T-helper 2 cell treated with Interferon-gamma antibody and Interleukin-4, amounts not matched to agents 5 μg/mL and 100 μg/mL, for 36 hours (primary cell): ENCODE measurements at regions not wholly inside any gene's neighbourhood (a gene's known extent, or its start where the extent isn't known, plus 50 kb on each side); places are given as distances from the start of the nearest gene placed in this dataset.

Experiments
- DNase-seq: peaks from one replicate; pipeline ENCODE4 v3.0.0; 2021; ENCODE audit warnings: low spot score
- H3K27ac Mint-ChIP-seq: one replicate; pipeline ENCODE4 v1.8.0; 2021; ENCODE audit warnings: mild to moderate bottlenecking, mixed read lengths
- H3K27me3 Mint-ChIP-seq: one replicate; pipeline ENCODE4 v1.8.0; 2021; ENCODE audit warnings: low read depth, mixed read lengths
- H3K36me3 Mint-ChIP-seq: one replicate; pipeline ENCODE4 v1.8.0; 2021; ENCODE audit warnings: low read depth, mixed read lengths
- H3K4me1 Mint-ChIP-seq: one replicate; pipeline ENCODE4 v1.8.0; 2021; ENCODE audit warnings: low read depth, mixed read lengths
- H3K4me3 Mint-ChIP-seq: one replicate; pipeline ENCODE4 v1.8.0; 2022; ENCODE audit warnings: mild to moderate bottlenecking, moderate library complexity, mixed read lengths
- H3K9me3 Mint-ChIP-seq: one replicate; pipeline ENCODE4 v1.8.0; 2021; ENCODE audit warnings: mixed read lengths

GRCh38 chr5:124355928-124356327 lies 390.5 kb downstream of the ZNF608 start:
- no peak overlapping the region for H3K27ac Mint-ChIP-seq
- DNase-seq, result no peak
- H3K9me3 Mint-ChIP-seq, result peaks cover 12% of the 10 kb centered on the region
- H3K36me3 Mint-ChIP-seq, result no peaks in the 10 kb centered on the region
- H3K4me1 Mint-ChIP-seq, result no peaks in the 10 kb centered on the region
- H3K27me3 Mint-ChIP-seq, result no peaks in the 10 kb centered on the region
- H3K4me3 Mint-ChIP-seq, result no peak overlapping the region

- H3K4me3 Mint-ChIP-seq, result no peak overlapping the region
- H3K27ac Mint-ChIP-seq, result no peak overlapping the region
- no peaks in the 10 kb centered on the region for H3K4me1 Mint-ChIP-seq
- H3K9me3 Mint-ChIP-seq, result peaks cover 8% of the 10 kb centered on the region
- no peak for DNase-seq
- H3K27me3 Mint-ChIP-seq, result no peaks in the 10 kb centered on the region
- no peaks in the 10 kb centered on the region for H3K36me3 Mint-ChIP-seq
Observed at GRCh38 chr5:124353016-124353415, 393.4 kb downstream of the ZNF608 start.

- Mint-ChIP-seq H3K4me1 (no peaks in the 10 kb centered on the region), H3K27me3 (no peaks in the 10 kb centered on the region), H3K27ac (no peak overlapping the region), H3K4me3 (no peak overlapping the region), H3K9me3 (peaks cover 8% of the 10 kb centered on the region), H3K36me3 (no peaks in the 10 kb centered on the region)
- no peak for DNase-seq
Observed at GRCh38 chr5:124352312-124352711, 394.1 kb downstream of the ZNF608 start.

- Mint-ChIP-seq H3K27me3 (no peaks in the 10 kb centered on the region), H3K9me3 (peaks cover 3% of the 10 kb centered on the region), H3K27ac (no peak overlapping the region)
Observed at GRCh38 chr5:124349931-124350330, 396.5 kb downstream of the ZNF608 start.

GRCh38 chr5:124343451-124343867 lies 403.0 kb downstream of the ZNF608 start:
- H3K27ac Mint-ChIP-seq, result no peak overlapping the region
- H3K4me3 Mint-ChIP-seq, result no peak overlapping the region
- H3K36me3 Mint-ChIP-seq, result no peaks in the 10 kb centered on the region
- DNase-seq, result peak; percentile 5
- no peaks in the 10 kb centered on the region for H3K9me3 Mint-ChIP-seq
- peaks cover 2% of the 10 kb centered on the region for H3K4me1 Mint-ChIP-seq
- no peaks in the 10 kb centered on the region for H3K27me3 Mint-ChIP-seq

More at GRCh38 chr5:124349931-124350330, 396.5 kb downstream of the ZNF608 start:
- H3K4me1 Mint-ChIP-seq, result no peaks in the 10 kb centered on the region
- H3K36me3 Mint-ChIP-seq, result no peaks in the 10 kb centered on the region
- no peak overlapping the region for H3K4me3 Mint-ChIP-seq
- DNase-seq, result no peak

GRCh38 chr5:124342986-124343385 lies 403.5 kb downstream of the ZNF608 start:
- DNase-seq, result no peak
- H3K4me3 Mint-ChIP-seq, result no peak overlapping the region
- H3K9me3 Mint-ChIP-seq, result no peaks in the 10 kb centered on the region
- no peaks in the 10 kb centered on the region for H3K27me3 Mint-ChIP-seq
- H3K4me1 Mint-ChIP-seq, result peaks cover 2% of the 10 kb centered on the region
- H3K27ac Mint-ChIP-seq, result no peak overlapping the region
- no peaks in the 10 kb centered on the region for H3K36me3 Mint-ChIP-seq

- Mint-ChIP-seq H3K27ac (no peak overlapping the region), H3K4me1 (peaks cover 2% of the 10 kb centered on the region), H3K4me3 (no peak overlapping the region), H3K27me3 (no peaks in the 10 kb centered on the region), H3K9me3 (no peaks in the 10 kb centered on the region), H3K36me3 (no peaks in the 10 kb centered on the region)
- DNase-seq, result no peak
Observed at GRCh38 chr5:124342584-124342983, 403.9 kb downstream of the ZNF608 start.

- Mint-ChIP-seq H3K27ac (no peak overlapping the region), H3K9me3 (no peaks in the 10 kb centered on the region), H3K4me3 (no peak overlapping the region), H3K27me3 (no peaks in the 10 kb centered on the region), H3K36me3 (no peaks in the 10 kb centered on the region), H3K4me1 (peaks cover 2% of the 10 kb centered on the region)
- no peak for DNase-seq
Observed at GRCh38 chr5:124342027-124342471, 404.4 kb downstream of the ZNF608 start.

- H3K9me3 Mint-ChIP-seq, result no peaks in the 10 kb centered on the region
- no peak overlapping the region for H3K4me3 Mint-ChIP-seq
- H3K4me1 Mint-ChIP-seq, result peaks cover 2% of the 10 kb centered on the region
- H3K36me3 Mint-ChIP-seq, result no peaks in the 10 kb centered on the region
- no peak overlapping the region for H3K27ac Mint-ChIP-seq
- H3K27me3 Mint-ChIP-seq, result no peaks in the 10 kb centered on the region
- no peak for DNase-seq
Observed at GRCh38 chr5:124341066-124341858, 405.2 kb downstream of the ZNF608 start.

GRCh38 chr5:124337996-124338395 lies 408.4 kb downstream of the ZNF608 start:
- Mint-ChIP-seq H3K27ac (no peak overlapping the region), H3K27me3 (no peaks in the 10 kb centered on the region), H3K9me3 (no peaks in the 10 kb centered on the region), H3K4me3 (no peak overlapping the region), H3K36me3 (no peaks in the 10 kb centered on the region), H3K4me1 (no peaks in the 10 kb centered on the region)
- DNase-seq, result no peak

- no peak overlapping the region for H3K4me3 Mint-ChIP-seq
- no peaks in the 10 kb centered on the region for H3K36me3 Mint-ChIP-seq
- peaks cover 5% of the 10 kb centered on the region for H3K9me3 Mint-ChIP-seq
- no peaks in the 10 kb centered on the region for H3K27me3 Mint-ChIP-seq
- no peak for DNase-seq
- no peaks in the 10 kb centered on the region for H3K4me1 Mint-ChIP-seq
- H3K27ac Mint-ChIP-seq, result no peak overlapping the region
Observed at GRCh38 chr5:124333298-124333979, 413.0 kb downstream of the ZNF608 start.

- Mint-ChIP-seq H3K27ac (no peak overlapping the region), H3K4me3 (no peak overlapping the region), H3K36me3 (no peaks in the 10 kb centered on the region), H3K9me3 (peaks cover 5% of the 10 kb centered on the region), H3K4me1 (no peaks in the 10 kb centered on the region), H3K27me3 (no peaks in the 10 kb centered on the region)
- no peak for DNase-seq
Observed at GRCh38 chr5:124332273-124332672, 414.2 kb downstream of the ZNF608 start.

GRCh38 chr5:124330595-124331220 lies 415.7 kb downstream of the ZNF608 start:
- Mint-ChIP-seq H3K27me3 (no peaks in the 10 kb centered on the region), H3K36me3 (no peaks in the 10 kb centered on the region), H3K4me3 (no peak overlapping the region)

GRCh38 chr5:124328201-124328600 lies 418.2 kb downstream of the ZNF608 start:
- peaks cover 5% of the 10 kb centered on the region for H3K9me3 Mint-ChIP-seq
- DNase-seq, result no peak
- no peak overlapping the region for H3K27ac Mint-ChIP-seq
- no peaks in the 10 kb centered on the region for H3K4me1 Mint-ChIP-seq
- no peak overlapping the region for H3K4me3 Mint-ChIP-seq
- H3K27me3 Mint-ChIP-seq, result no peaks in the 10 kb centered on the region
- no peaks in the 10 kb centered on the region for H3K36me3 Mint-ChIP-seq

More at GRCh38 chr5:124330595-124331220, 415.7 kb downstream of the ZNF608 start:
- no peak for DNase-seq
- Mint-ChIP-seq H3K27ac (no peak overlapping the region), H3K9me3 (peaks cover 5% of the 10 kb centered on the region), H3K4me1 (no peaks in the 10 kb centered on the region)
